A673 (cell line): ENCODE measurements at regions not wholly inside any gene's neighbourhood (a gene's known extent, or its start where the extent isn't known, plus 50 kb on each side); places are given as distances from the start of the nearest gene placed in this dataset.

ENCODE experiments used
- EZH2 ChIP-seq: fragments of 200-600 bp; sonication (generic); IDR thresholded peaks from 2 replicates; pipeline ENCODE4 v1.6.1; 2017; ENCODE audit warnings: borderline replicate concordance, low read depth, mild to moderate bottlenecking, mixed read lengths, antibody characterized with exemption, low read length; ENCODE audit not compliant: poor library complexity, severe bottlenecking
- TF ChIP-seq, protein P1 (sequence below): fragments of 300-800, 200-600 bp; sonication (generic); conservative IDR thresholded peaks from 2 replicates; pipeline ENCODE4 v1.5.1; 2017; ENCODE audit warnings: low read depth, mild to moderate bottlenecking, antibody characterized with exemption, low read length, moderate library complexity, mixed read lengths

DNA sequence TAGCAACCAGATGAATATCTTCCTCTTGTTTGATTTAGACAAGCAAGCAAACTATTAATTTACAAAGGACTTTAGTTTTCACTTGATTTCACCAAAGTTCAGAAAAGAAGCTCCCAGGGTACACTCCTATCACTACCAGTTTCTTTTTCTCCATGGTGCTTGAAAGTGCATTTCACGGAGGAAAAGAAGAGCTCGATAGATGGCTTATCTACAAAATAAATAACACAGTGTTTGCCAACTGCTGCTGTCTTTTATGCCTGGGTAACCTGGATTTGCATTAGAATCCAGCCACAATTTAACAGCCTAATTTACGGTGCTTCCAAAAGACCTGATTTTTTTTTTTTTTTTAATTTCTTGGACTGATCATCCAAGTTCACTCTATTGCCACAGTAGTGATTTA, 275.7 kb downstream of the GPR37 start:
- TF ChIP-seq, protein P1, sequence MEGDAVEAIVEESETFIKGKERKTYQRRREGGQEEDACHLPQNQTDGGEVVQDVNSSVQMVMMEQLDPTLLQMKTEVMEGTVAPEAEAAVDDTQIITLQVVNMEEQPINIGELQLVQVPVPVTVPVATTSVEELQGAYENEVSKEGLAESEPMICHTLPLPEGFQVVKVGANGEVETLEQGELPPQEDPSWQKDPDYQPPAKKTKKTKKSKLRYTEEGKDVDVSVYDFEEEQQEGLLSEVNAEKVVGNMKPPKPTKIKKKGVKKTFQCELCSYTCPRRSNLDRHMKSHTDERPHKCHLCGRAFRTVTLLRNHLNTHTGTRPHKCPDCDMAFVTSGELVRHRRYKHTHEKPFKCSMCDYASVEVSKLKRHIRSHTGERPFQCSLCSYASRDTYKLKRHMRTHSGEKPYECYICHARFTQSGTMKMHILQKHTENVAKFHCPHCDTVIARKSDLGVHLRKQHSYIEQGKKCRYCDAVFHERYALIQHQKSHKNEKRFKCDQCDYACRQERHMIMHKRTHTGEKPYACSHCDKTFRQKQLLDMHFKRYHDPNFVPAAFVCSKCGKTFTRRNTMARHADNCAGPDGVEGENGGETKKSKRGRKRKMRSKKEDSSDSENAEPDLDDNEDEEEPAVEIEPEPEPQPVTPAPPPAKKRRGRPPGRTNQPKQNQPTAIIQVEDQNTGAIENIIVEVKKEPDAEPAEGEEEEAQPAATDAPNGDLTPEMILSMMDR: no peak
- TF ChIP-seq EZH2: no peak
